SK-N-SH (cell line): ENCODE measurements at regions not wholly inside any gene's neighbourhood (a gene's known extent, or its start where the extent isn't known, plus 50 kb on each side); places are given as distances from the start of the nearest gene placed in this dataset.
"Not testable (repeated sequence)": the region's sequence is repeated elsewhere in the genome, so short reads cannot be mapped to it uniquely, and the experiment has no call there.

Experiments used
- CHD2 ChIP-seq: fragments of 150-350 bp; IDR thresholded peaks from 2 replicates; pipeline ENCODE4 v1.6.1; 2018; ENCODE audit warnings: low read length; ENCODE audit not compliant: partially characterized antibody
- EP300 ChIP-seq, 2 experiments: IDR thresholded peaks; 2 replicates each; pipeline versions ENCODE4 v1.4.0 to v1.6.1; 2012; ENCODE audit warnings: borderline replicate concordance in 1 of 2, low read depth in 1 of 2, low read length in 1 of 2
- FOXM1 ChIP-seq: IDR thresholded peaks from 2 replicates; pipeline ENCODE4 v1.4.0; 2012; ENCODE audit warnings: low read depth, mild to moderate bottlenecking
- POLR2AphosphoS5 ChIP-seq: IDR thresholded peaks from 2 replicates; pipeline ENCODE4 v1.6.1; 2012; ENCODE audit warnings: low read depth, low read length
- YY1 ChIP-seq: IDR thresholded peaks from 2 replicates; pipeline ENCODE4 v1.4.0; 2012; ENCODE audit warnings: low read depth, mild to moderate bottlenecking
- TF ChIP-seq, protein P1 (sequence below): fragments of 200-600 bp; sonication (generic); IDR thresholded peaks from 2 replicates; pipeline ENCODE4 v1.6.1; 2017; ENCODE audit warnings: antibody characterized with exemption, mild to moderate bottlenecking, moderate library complexity

GRCh38 chr4:81580994-81581374 is 109.3 kb upstream of the RASGEF1B start:
- TF ChIP-seq FOXM1; POLR2AphosphoS5; YY1; CHD2; EP300 (IDR thresholded peaks at IDR 0.05; ENCODE audit: borderline replicate concordance in 1 of 2, low read depth in 1 of 2, low read length in 1 of 2): not testable (repeated sequence)
- TF ChIP-seq, protein P1, sequence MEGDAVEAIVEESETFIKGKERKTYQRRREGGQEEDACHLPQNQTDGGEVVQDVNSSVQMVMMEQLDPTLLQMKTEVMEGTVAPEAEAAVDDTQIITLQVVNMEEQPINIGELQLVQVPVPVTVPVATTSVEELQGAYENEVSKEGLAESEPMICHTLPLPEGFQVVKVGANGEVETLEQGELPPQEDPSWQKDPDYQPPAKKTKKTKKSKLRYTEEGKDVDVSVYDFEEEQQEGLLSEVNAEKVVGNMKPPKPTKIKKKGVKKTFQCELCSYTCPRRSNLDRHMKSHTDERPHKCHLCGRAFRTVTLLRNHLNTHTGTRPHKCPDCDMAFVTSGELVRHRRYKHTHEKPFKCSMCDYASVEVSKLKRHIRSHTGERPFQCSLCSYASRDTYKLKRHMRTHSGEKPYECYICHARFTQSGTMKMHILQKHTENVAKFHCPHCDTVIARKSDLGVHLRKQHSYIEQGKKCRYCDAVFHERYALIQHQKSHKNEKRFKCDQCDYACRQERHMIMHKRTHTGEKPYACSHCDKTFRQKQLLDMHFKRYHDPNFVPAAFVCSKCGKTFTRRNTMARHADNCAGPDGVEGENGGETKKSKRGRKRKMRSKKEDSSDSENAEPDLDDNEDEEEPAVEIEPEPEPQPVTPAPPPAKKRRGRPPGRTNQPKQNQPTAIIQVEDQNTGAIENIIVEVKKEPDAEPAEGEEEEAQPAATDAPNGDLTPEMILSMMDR = not testable (repeated sequence)
